Left lung (tissue), 4 donors: ENCODE measurements at regions not wholly inside any gene's neighbourhood (a gene's known extent, or its start where the extent isn't known, plus 50 kb on each side); places are given as distances from the start of the nearest gene placed in this dataset.

Experiments used
- ATAC-seq: fragments of 200-7000 bp; cut with Tn5 transposase; one replicate; pipeline ENCODE4 v1.9.1; 2020; ENCODE audit warnings: moderate library complexity
- DNase-seq, 4 donors: peaks; one replicate each; pipeline ENCODE4 v3.0.0-alpha.2; 2013 to 2020
- H3K27ac ChIP-seq, 2 donors: fragments of 200-600 bp; sonication (generic) in 1 of 2; one replicate each; pipeline versions ENCODE4 v1.5.0 to v1.8.0; 2020 to 2021
- H3K27me3 ChIP-seq, 2 donors: fragments of 200-600 bp; sonication (generic) in 1 of 2; one replicate each; pipeline versions ENCODE4 v1.5.0 to v1.8.0; 2020 to 2021
- H3K36me3 ChIP-seq, 2 donors: fragments of 200-600 bp; sonication (generic) in 1 of 2; one replicate each; pipeline versions ENCODE4 v1.5.0 to v1.8.0; 2020 to 2021
- H3K4me1 ChIP-seq, 2 donors: fragments of 200-600 bp; one replicate each; pipeline ENCODE4 v1.8.0; 2021
- H3K4me3 ChIP-seq, 2 donors: fragments of 200-600 bp; sonication (generic) in 1 of 2; one replicate each; pipeline versions ENCODE4 v1.5.0 to v1.8.0; 2020 to 2021; ENCODE audit warnings: mild to moderate bottlenecking in 1 of 2
- H3K9me3 ChIP-seq, 2 donors: fragments of 200-600 bp; sonication (generic) in 1 of 2; one replicate each; pipeline versions ENCODE4 v1.5.0 to v1.8.0; 2020 to 2021
- intact Hi-C, 2 donors: fragments of 100-400 bp; cut with DNase I; formaldehyde crosslinking; loops; one replicate each; pipeline versions ENCODE4 v1.11.2 to v1.14.2; 2022
- TF ChIP-seq, protein P1 (sequence below), 2 donors: fragments of 200-600 bp; sonication (generic) in 1 of 2; IDR thresholded peaks; one replicate each; pipeline versions ENCODE4 v1.5.0 to v1.8.0; 2021; ENCODE audit warnings: antibody characterized with exemption in 2 of 2
- donor health status: DM: no; HTN: yes; CAD: no.
- donor health status: DM: no; HTN: no; CAD: no.

DNA sequence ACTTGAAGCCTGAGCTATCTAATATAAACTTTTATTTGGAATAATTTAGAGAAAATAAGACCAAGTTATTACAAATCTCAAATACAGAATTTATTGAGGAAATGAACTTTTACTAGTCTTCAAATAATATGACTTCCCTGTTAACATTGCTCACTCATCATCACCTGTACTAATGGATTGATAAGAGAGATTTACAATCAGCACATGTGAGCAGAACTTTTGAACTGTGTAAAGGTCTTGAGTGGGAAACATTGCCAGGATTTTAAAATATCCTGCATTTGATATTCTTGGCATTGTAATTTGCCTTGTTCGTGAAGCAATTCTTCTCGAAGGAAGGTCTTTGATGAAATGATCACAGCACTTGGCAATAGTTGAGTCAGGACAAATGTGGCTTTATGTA, 111.9 kb downstream of the FGF9 start:
- Histone ChIP-seq H3K4me3 (no peak overlapping the region), H3K9me3 (peaks cover 0 to 9% of the 10 kb centered on the region in 2 donors), H3K27ac (no peak overlapping the region), H3K27me3 (no peaks in the 10 kb centered on the region), H3K36me3 (no peaks in the 10 kb centered on the region), H3K4me1 (no peaks in the 10 kb centered on the region)
- ATAC-seq (no peak), DNase-seq (no peak)
- TF ChIP-seq, protein P1, sequence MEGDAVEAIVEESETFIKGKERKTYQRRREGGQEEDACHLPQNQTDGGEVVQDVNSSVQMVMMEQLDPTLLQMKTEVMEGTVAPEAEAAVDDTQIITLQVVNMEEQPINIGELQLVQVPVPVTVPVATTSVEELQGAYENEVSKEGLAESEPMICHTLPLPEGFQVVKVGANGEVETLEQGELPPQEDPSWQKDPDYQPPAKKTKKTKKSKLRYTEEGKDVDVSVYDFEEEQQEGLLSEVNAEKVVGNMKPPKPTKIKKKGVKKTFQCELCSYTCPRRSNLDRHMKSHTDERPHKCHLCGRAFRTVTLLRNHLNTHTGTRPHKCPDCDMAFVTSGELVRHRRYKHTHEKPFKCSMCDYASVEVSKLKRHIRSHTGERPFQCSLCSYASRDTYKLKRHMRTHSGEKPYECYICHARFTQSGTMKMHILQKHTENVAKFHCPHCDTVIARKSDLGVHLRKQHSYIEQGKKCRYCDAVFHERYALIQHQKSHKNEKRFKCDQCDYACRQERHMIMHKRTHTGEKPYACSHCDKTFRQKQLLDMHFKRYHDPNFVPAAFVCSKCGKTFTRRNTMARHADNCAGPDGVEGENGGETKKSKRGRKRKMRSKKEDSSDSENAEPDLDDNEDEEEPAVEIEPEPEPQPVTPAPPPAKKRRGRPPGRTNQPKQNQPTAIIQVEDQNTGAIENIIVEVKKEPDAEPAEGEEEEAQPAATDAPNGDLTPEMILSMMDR (IDR thresholded peaks at IDR 0.05): no peak
- intact Hi-C loops: no loop called here

DNA sequence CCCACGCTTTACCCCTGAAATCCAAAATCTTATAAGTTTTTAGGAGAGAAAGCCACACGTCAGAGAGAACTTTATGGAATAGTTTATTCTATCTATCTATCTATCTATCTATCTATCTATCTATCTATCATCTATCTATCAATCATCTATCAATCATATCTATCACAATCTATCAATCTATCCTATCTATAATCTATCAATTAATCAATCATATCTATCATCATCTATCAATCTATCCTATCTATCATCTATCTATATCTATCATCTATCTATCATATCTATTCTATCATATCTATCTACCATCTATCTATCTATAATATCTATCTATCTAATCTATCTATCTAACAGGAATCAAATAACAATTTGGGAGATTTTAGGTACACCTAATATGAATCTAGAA, 115.1 kb downstream of the FGF9 start:
- DNase-seq: no peak
- no peaks in the 10 kb centered on the region for H3K27me3 ChIP-seq
- H3K4me3 ChIP-seq: no peak overlapping the region
- H3K4me1 ChIP-seq: no peaks in the 10 kb centered on the region
- intact Hi-C loops: no loop called here
- no peaks in the 10 kb centered on the region for H3K36me3 ChIP-seq
- H3K9me3 ChIP-seq: no peaks in the 10 kb centered on the region
- no peak for ATAC-seq
- H3K27ac ChIP-seq: no peak overlapping the region
- TF ChIP-seq, protein P1 (IDR thresholded peaks at IDR 0.05): no peak

- no peak for ATAC-seq
- intact Hi-C loops: no loop called here
- no peaks in the 10 kb centered on the region for H3K36me3 ChIP-seq
- DNase-seq: no peak
- TF ChIP-seq, protein P1 (IDR thresholded peaks at IDR 0.05): no peak
- no peaks in the 10 kb centered on the region for H3K27me3 ChIP-seq
- no peaks in the 10 kb centered on the region for H3K9me3 ChIP-seq
- no peak overlapping the region for H3K4me3 ChIP-seq
- no peak overlapping the region for H3K27ac ChIP-seq
- no peaks in the 10 kb centered on the region for H3K4me1 ChIP-seq
Measured at GRCh38 chr13:21796066-21796465, 125.2 kb downstream of the FGF9 start.

- no peaks in the 10 kb centered on the region for H3K36me3 ChIP-seq
- TF ChIP-seq, protein P1 (IDR thresholded peaks at IDR 0.05): no peak
- H3K27ac ChIP-seq: no peak overlapping the region
- H3K4me3 ChIP-seq: no peak overlapping the region
- no peaks in the 10 kb centered on the region for H3K9me3 ChIP-seq
- DNase-seq: no peak
- ATAC-seq: no peak
- no peaks in the 10 kb centered on the region for H3K4me1 ChIP-seq
- intact Hi-C loops: no loop called here
- H3K27me3 ChIP-seq: no peaks in the 10 kb centered on the region
Measured at GRCh38 chr13:21796775-21797514, 126.1 kb downstream of the FGF9 start.

DNA sequence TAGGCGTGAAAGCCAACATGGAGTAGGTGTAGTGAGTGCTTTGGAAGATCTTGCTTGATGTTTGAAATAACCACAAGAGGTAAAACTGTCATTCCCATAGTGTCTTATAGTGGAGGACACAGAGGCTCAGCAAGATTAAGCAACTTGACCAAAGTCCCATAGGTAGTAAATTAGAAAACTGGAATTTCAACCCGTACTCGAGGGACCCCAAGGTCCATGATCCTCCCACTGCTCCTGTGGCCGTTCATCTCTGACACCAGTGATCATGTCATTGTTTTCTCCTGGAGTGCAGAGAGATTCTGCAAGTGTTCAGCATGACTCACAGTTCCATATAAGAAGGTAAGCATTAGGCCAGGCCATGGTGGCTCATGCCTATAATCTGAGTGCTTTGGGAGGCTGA, 126.9 kb downstream of the FGF9 start:
- ATAC-seq: no peak
- Histone ChIP-seq H3K4me1 (no peaks in the 10 kb centered on the region), H3K27ac (no peak overlapping the region), H3K4me3 (no peak overlapping the region), H3K9me3 (no peaks in the 10 kb centered on the region), H3K27me3 (no peaks in the 10 kb centered on the region), H3K36me3 (no peaks in the 10 kb centered on the region)
- TF ChIP-seq, protein P1 (IDR thresholded peaks at IDR 0.05): no peak
- intact Hi-C loops: no loop called here
- DNase-seq: no peak
